Activated T-cell treated with anti-CD3 and anti-CD28 coated beads, Interleukin-2, amount 50 U/mL, for 72 hours (primary cell): ENCODE measurements at regions not wholly inside any gene's neighbourhood (a gene's known extent, or its start where the extent isn't known, plus 50 kb on each side); places are given as distances from the start of the nearest gene placed in this dataset.
"Not testable (repeated sequence)": the region's sequence is repeated elsewhere in the genome, so short reads cannot be mapped to it uniquely, and the experiment has no call there.

ENCODE experiments used
- ATAC-seq, 2 donors: fragments of 150-1000 bp; cut with Tn5 transposase; replicated peaks in 1 of 2; 2 replicates each; pipeline ENCODE4 v1.10.0; 2021; ENCODE audit warnings: moderate library complexity in 2 of 2, mild to moderate bottlenecking in 1 of 2
- DNase-seq, 2 donors: peaks; one replicate each; pipeline ENCODE4 v3.0.0; 2021 to 2022; ENCODE audit warnings: mixed read lengths in 1 of 2
- H3K27ac Mint-ChIP-seq: one replicate; pipeline ENCODE4 v1.8.0; 2022; ENCODE audit warnings: mild to moderate bottlenecking, moderate library complexity, mixed read lengths
- H3K27me3 Mint-ChIP-seq: one replicate; pipeline ENCODE4 v1.8.0; 2022; ENCODE audit warnings: low read depth, mixed read lengths
- H3K36me3 Mint-ChIP-seq, 2 donors: one replicate each; pipeline ENCODE4 v1.8.0; 2022; ENCODE audit warnings: mixed read lengths in 2 of 2, mild to moderate bottlenecking in 1 of 2; ENCODE audit not compliant: insufficient read depth in 2 of 2
- H3K4me1 Mint-ChIP-seq: one replicate; pipeline ENCODE4 v1.8.0; 2022; ENCODE audit warnings: low read depth, mixed read lengths
- H3K4me3 Mint-ChIP-seq, 2 donors: one replicate each; pipeline ENCODE4 v1.8.0; 2022; ENCODE audit warnings: mild to moderate bottlenecking in 2 of 2, mixed read lengths in 2 of 2, moderate library complexity in 2 of 2
- H3K9me3 Mint-ChIP-seq, 2 donors: one replicate each; pipeline ENCODE4 v1.8.0; 2022; ENCODE audit warnings: mixed read lengths in 2 of 2

- no peak overlapping the region for H3K27ac Mint-ChIP-seq
- H3K4me1 Mint-ChIP-seq = no peaks in the 10 kb centered on the region
- no peaks in the 10 kb centered on the region for H3K36me3 Mint-ChIP-seq
- DNase-seq = no peak
- no peak for ATAC-seq
- peaks cover 2 to 4% of the 10 kb centered on the region in 2 donors for H3K9me3 Mint-ChIP-seq
- H3K4me3 Mint-ChIP-seq = no peak overlapping the region
- no peaks in the 10 kb centered on the region for H3K27me3 Mint-ChIP-seq
Observed at GRCh38 chr5:26416911-26417310, 621.5 kb downstream of the CDH9 start.

- Mint-ChIP-seq H3K27me3 (no peaks in the 10 kb centered on the region), H3K4me1 (no peaks in the 10 kb centered on the region), H3K9me3 (peaks cover 2 to 4% of the 10 kb centered on the region in 2 donors), H3K4me3 (no peak overlapping the region), H3K27ac (no peak overlapping the region), H3K36me3 (no peaks in the 10 kb centered on the region)
- ATAC-seq = no peak
- DNase-seq = no peak
Observed at GRCh38 chr5:26415987-26416779, 622.2 kb downstream of the CDH9 start.

GRCh38 chr5:26390608-26391007 lies 647.8 kb downstream of the CDH9 start:
- Mint-ChIP-seq H3K4me3 (no peak overlapping the region), H3K27me3 (no peaks in the 10 kb centered on the region), H3K27ac (no peak overlapping the region), H3K9me3 (peaks cover 14 to 20% of the 10 kb centered on the region in 2 donors), H3K36me3 (peaks cover 0 to 5% of the 10 kb centered on the region in 2 donors), H3K4me1 (no peaks in the 10 kb centered on the region)
- DNase-seq (no peak), ATAC-seq (no peak)

GRCh38 chr5:26388976-26389375 lies 649.4 kb downstream of the CDH9 start:
- ATAC-seq (no peak), DNase-seq (no peak)
- H3K4me3 Mint-ChIP-seq = no peak overlapping the region
- H3K9me3 Mint-ChIP-seq = peaks cover 11 to 19% of the 10 kb centered on the region in 2 donors
- no peaks in the 10 kb centered on the region for H3K27me3 Mint-ChIP-seq
- peaks cover 0 to 3% of the 10 kb centered on the region in 2 donors for H3K36me3 Mint-ChIP-seq
- H3K4me1 Mint-ChIP-seq = no peaks in the 10 kb centered on the region
- H3K27ac Mint-ChIP-seq = no peak overlapping the region

GRCh38 chr5:26386532-26386931 lies 651.9 kb downstream of the CDH9 start:
- no peak for ATAC-seq
- no peak overlapping the region for H3K4me3 Mint-ChIP-seq
- peaks cover 7 to 18% of the 10 kb centered on the region in 2 donors for H3K9me3 Mint-ChIP-seq
- H3K4me1 Mint-ChIP-seq = no peaks in the 10 kb centered on the region
- H3K27me3 Mint-ChIP-seq = no peaks in the 10 kb centered on the region
- H3K36me3 Mint-ChIP-seq = peaks cover 0 to 3% of the 10 kb centered on the region in 2 donors
- H3K27ac Mint-ChIP-seq = no peak overlapping the region
- DNase-seq = no peak

GRCh38 chr5:26364624-26365023 lies 673.8 kb downstream of the CDH9 start:
- not testable (repeated sequence) for ATAC-seq, H3K27me3 Mint-ChIP-seq, H3K4me1 Mint-ChIP-seq, H3K4me3 Mint-ChIP-seq, H3K27ac Mint-ChIP-seq, H3K36me3 Mint-ChIP-seq, DNase-seq
- H3K9me3 Mint-ChIP-seq = peaks cover 17 to 24% of the 10 kb centered on the region in 2 donors

GRCh38 chr5:26343801-26344325 lies 694.5 kb downstream of the CDH9 start:
- DNase-seq (no peak), ATAC-seq (no peak)
- Mint-ChIP-seq H3K27me3 (no peaks in the 10 kb centered on the region), H3K27ac (no peak overlapping the region), H3K9me3 (peaks cover 7 to 13% of the 10 kb centered on the region in 2 donors), H3K36me3 (peaks cover 0 to 4% of the 10 kb centered on the region in 2 donors), H3K4me1 (no peaks in the 10 kb centered on the region), H3K4me3 (no peak overlapping the region)

- ATAC-seq = no peak
- Mint-ChIP-seq H3K36me3 (peaks cover 2 to 4% of the 10 kb centered on the region in 2 donors), H3K27ac (no peak overlapping the region), H3K4me3 (no peak overlapping the region), H3K4me1 (no peaks in the 10 kb centered on the region), H3K9me3 (peaks cover 16 to 19% of the 10 kb centered on the region in 2 donors), H3K27me3 (no peaks in the 10 kb centered on the region)
- DNase-seq = no peak
Observed at GRCh38 chr5:26339576-26339975, 698.8 kb downstream of the CDH9 start.

GRCh38 chr5:26329562-26330189 lies 708.7 kb downstream of the CDH9 start:
- H3K4me1 Mint-ChIP-seq = no peaks in the 10 kb centered on the region
- no peaks in the 10 kb centered on the region for H3K36me3 Mint-ChIP-seq
- H3K9me3 Mint-ChIP-seq = peaks cover 0 to 7% of the 10 kb centered on the region in 2 donors
- no peak overlapping the region for H3K4me3 Mint-ChIP-seq
- DNase-seq = no peak
- no peak for ATAC-seq
- no peak overlapping the region for H3K27ac Mint-ChIP-seq
- no peaks in the 10 kb centered on the region for H3K27me3 Mint-ChIP-seq

GRCh38 chr5:26326153-26326759 lies 712.1 kb downstream of the CDH9 start:
- Mint-ChIP-seq H3K27me3 (no peaks in the 10 kb centered on the region), H3K9me3 (peaks cover 0 to 5% of the 10 kb centered on the region in 2 donors), H3K27ac (no peak overlapping the region), H3K36me3 (no peaks in the 10 kb centered on the region), H3K4me1 (no peaks in the 10 kb centered on the region), H3K4me3 (no peak overlapping the region)
- ATAC-seq = no peak
- DNase-seq = no peak

- H3K9me3 Mint-ChIP-seq, H3K4me1 Mint-ChIP-seq, H3K36me3 Mint-ChIP-seq, ATAC-seq, H3K4me3 Mint-ChIP-seq, H3K27me3 Mint-ChIP-seq, DNase-seq, H3K27ac Mint-ChIP-seq: not testable (repeated sequence)
Observed at GRCh38 chr5:26325432-26325831, 713.0 kb downstream of the CDH9 start.

- not testable (repeated sequence) for H3K4me1 Mint-ChIP-seq, H3K4me3 Mint-ChIP-seq, H3K9me3 Mint-ChIP-seq, H3K27ac Mint-ChIP-seq, DNase-seq, ATAC-seq, H3K27me3 Mint-ChIP-seq, H3K36me3 Mint-ChIP-seq
Observed at GRCh38 chr5:26324273-26324895, 714.0 kb downstream of the CDH9 start.

GRCh38 chr5:26323794-26324193 lies 714.6 kb downstream of the CDH9 start:
- no peaks in the 10 kb centered on the region for H3K36me3 Mint-ChIP-seq
- H3K9me3 Mint-ChIP-seq = peaks cover 0 to 5% of the 10 kb centered on the region in 2 donors
- no peaks in the 10 kb centered on the region for H3K27me3 Mint-ChIP-seq
- no peak overlapping the region for H3K4me3 Mint-ChIP-seq
- no peak overlapping the region for H3K27ac Mint-ChIP-seq
- DNase-seq = no peak
- no peaks in the 10 kb centered on the region for H3K4me1 Mint-ChIP-seq
- no peak for ATAC-seq
